Activated CD8-positive, alpha-beta memory T cell treated with anti-CD3 and anti-CD28 coated beads, Interleukin-2, amount 50 U/mL, for 1 hour (primary cell): ENCODE measurements at regions not wholly inside any gene's neighbourhood (a gene's known extent, or its start where the extent isn't known, plus 50 kb on each side); places are given as distances from the start of the nearest gene placed in this dataset.

ENCODE experiments used
- DNase-seq: peaks from one replicate; pipeline ENCODE4 v3.0.0-alpha.2; 2020; ENCODE audit errors: extremely low read depth

DNA sequence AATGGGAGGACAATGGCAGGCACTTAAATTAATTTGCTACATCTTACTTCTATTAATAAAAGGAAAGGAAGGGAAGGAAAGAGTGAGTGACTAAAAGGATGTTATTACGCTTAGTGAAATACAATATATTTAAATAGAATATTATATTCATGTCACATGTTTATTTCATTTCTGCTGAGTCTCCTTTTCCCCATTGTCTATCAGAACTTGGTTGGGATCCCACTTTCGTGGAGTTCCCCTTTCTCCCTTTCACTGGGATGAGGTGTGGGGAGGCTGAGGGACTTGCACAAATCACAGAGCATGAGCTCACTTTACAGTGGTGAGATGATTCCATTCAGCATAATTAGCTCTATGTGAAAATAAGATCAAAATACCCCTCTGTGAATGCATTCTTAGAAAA lies 730.6 kb downstream of the TSN start:
- DNase-seq, result no peak

DNA sequence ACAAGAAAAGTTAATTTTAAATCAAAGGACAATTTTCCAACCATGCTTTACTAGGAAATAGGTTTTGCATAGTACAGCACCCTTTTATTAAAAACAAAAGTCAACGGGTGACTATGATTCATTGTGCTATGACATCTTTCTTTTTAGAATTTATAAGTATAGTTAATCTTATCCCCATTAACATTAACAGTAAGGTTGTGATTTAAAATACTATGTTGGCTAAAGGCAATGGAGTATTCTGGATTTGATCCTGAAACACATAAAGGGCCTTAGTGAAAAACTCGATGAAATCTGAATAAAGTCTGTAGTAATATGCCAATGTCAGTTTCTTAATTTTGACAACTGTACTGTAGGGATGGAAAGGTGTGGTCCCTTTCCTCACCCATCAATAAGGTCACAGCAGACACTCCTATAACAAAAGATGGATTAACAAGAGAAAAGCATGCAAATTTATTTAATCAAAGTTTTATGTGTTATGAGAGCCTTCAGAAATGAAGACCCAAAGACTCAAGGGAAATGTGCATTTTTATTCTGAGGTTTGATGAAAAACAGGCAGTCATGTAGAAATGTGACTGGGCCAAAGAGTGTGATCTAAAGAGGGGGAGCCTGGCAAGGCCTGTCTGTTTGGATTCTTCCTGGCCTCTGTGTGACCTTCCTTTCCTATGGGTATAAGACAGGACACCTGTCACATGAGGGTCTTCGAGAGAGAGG lies 731.4 kb downstream of the TSN start:
- DNase-seq, result no peak

DNA sequence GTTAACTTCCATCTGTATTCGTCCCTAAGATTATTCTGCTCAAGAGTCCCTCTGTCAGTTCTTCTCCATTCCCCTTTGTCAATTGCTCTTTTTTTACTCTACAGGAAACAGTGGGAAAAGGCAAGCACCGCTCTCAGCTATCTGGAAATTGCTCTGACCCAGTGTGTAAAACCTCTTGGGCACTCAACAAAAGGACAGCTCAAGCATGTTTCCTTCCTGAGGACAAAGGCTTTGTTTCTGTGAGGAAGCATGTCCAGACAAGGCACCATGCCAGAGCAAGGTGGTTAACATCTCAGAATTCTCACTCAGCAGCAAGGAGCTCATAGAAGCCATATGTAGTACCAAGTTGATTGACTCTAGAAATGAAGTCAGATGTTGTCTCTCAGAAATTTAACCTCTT lies 735.6 kb downstream of the TSN start:
- DNase-seq, result no peak

DNA sequence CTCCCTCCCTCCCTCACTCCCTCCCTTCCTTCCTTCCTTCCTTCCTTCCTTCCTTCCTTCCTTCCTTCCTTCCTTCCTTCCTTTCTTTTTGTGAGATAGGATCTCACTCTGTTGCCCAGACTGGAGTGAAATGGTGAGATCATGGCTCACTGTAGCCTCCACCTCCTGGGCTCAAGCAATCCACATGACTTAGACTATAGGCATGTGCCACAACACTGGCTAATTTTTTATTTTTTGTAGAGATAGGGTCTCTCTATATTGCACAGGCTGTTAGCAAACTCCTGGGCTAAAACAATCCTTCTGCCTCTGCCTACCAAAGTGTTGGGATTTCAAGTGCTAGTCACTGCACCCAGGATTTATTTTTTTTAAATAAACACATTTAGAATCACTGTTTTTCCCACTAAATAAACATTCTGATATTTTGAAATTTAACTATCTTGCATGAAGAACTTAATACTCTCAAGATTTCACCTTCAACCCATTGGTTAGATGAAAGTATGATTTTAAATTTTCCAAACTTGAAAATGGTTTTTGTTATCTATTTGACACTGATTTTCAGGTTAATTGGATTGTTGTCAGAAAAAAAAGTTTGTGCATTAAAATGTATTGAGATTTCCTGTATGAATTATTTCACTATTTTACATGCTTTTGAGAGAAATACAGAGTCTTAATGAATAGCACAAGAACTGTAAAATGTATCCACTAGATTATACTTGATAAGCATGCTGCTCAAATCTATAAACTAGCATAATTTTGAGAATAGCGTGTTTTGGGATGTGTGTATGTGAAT lies 745.1 kb downstream of the TSN start:
- no peak for DNase-seq

DNA sequence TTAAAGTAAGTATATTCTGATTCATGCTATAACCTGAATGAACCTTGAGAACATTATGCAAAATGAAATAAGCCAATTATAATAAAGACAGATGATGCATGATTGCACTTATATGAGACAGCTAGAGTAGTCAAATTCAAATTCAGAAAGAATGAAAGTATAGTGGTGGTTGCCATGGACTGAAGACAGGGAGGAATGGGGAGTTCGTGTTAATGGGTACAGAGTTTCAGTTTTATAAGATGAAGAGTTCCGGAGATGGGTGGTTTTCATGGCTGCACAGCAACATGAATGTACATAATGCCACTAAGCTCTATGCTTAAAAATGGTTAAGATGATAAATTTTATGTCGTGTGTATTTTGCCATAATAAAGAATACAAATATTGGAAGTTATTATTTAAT lies 751.2 kb downstream of the TSN start:
- no peak for DNase-seq

DNA sequence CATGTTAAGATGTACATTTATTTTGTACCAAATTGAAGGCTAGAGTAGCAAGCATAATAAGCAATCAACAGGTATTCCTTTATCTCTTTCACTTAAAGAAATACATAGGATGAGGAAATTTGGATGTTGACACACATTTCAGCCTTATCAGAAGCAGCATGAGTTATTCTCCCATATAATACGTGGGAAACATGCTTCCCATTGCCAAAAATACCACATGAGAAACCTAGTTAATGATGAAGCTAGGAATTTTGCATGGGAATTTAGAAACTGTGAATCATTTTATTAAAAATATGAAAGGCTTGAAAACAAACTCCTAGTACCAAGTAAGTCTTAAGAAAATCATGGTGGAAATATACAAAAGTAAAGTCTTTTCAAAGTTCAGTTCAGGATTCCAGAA lies 751.8 kb downstream of the TSN start:
- no peak for DNase-seq

DNA sequence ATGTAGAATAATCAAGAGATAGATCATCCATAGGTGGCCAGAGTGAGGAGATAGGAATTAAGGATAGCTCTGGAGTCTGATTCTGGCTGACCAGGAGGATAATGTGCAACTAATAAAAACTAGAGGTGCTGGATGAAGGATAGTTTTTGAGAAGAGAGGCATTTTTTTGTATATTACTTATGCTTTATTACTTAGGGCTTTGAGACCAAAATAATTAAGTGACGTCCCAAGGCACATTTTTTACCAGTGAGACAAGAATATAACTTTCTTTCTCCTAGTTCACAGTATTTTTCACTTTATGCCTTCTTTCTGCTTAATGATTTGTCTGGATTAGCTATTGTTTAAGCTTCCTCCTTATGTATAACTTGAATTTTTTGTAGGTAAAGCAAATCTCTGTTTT lies 756.6 kb downstream of the TSN start:
- no peak for DNase-seq

DNA sequence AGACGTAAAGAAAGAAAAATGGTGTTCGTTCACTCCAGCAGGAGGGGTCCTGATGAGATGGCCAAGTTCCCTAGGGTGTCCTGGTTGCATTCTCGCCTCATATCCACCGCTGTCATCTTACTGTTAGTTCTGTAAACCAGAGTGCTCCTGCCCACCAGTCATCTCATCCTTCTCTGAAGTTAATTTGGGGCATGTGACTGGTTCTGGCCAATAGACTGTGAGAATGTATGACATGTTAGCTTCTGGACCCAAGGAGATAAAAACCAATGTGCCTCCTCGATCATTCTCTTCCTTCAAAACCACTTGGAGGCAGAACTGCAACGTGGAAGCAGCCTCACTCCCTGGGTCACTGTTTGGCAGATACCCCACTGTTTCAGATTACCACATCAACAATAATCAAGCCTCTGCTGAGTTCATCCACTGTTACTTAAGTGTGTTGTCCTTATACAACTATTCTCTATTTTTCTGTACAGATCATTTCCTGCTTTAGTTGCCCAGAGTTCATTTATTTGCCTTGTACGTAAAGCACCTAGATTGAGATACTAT lies 759.1 kb downstream of the TSN start:
- no peak for DNase-seq

DNA sequence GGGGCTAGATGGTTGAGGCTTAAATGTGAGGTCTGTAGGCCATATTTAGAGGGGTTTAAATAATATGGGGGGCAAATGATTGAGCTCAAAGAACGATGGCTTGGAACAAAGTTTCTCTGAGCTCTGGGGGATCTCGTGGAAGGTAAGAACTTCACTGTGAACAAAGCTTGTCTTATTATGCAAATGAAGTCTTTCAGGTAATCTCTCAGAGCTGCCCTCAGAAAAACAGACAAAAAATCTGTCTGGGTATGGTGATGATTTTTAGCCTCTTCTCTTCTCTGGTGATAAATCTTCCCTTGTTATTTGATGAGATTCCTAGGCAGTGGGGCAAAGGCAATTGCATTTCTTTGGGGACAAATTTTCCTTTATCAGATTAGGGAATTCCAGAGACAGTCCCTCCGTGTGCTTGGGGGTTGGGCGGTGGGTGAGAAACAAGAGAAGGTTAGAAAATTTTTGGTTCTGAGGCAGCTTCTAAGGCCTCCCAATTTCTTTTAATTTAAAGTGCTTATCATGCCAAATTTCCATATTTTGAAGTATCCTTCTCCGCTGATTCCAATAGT lies 760.4 kb downstream of the TSN start:
- DNase-seq, result no peak

DNA sequence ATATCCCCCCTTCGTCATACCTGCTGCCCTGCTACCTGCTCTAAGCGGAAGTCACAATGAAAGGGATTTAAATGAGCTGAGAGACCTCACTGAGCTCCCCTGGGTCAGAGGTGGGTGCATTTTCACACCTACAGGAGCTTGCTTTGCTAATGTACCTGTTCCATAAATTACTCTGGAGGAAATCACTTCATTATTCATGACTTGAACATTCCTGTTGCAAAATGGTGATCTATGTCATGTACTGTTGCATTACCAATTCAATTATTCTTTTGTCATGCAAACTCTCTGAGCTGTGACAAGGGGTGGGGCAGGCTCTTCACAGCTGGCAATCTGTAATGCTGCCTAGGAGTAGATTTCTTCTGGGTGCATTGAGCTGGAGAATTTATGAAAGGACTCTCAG lies 761.3 kb downstream of the TSN start:
- DNase-seq, result no peak

DNA sequence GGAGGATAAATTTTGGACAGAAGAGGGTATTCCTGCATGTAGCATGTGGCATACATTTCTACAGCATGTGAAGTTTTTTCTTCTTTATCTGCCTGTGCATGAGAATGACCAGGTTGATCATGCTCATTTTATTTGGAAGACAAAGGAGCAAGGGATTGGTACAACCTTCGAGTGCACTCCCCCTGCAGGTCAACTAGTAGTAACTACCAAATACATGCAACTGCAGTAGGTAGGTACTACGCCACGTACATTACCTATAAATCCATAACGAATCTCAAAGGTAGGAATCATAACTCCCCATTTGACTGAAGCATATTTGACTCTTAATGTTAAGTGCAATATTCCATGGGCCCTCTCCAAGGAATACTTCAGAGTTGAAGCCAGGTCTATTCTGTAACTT lies 763.9 kb downstream of the TSN start:
- no peak for DNase-seq

DNA sequence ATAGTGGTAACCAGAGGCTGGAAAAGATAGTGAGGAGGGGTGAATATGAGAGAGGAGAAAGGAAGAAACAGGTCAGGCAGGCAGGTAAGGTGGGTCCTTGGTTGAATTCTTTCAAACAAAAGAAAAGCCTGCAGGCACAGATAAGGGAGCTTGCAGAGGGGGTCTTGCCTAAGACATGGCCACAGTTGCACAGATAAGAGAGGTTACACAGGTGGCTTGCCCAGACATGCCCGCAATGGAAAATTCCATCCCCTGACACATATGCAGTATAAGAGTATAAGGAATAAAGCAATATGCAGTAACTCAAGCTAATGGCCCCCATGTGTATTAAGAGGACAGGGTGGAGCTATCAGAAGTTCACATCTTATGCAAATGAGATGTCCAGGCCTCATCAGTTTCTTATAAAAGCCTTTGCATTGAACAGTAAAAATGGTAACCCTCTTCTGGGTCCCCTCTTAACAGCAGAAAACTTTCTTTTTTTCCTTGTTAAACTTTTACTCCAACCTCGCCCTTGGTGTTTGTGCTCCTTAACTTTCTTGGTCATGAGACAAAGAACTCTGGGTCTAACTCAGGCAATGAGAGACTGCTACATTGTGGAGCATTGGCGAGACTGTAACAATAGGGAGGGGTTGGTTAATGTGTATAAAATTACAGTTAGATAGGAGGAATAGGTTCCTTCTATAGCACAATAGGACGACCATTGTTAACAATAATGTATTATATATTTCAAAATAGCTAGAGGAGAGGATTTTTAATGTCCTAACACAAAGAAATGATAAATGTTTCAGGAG lies 764.6 kb downstream of the TSN start:
- DNase-seq, result no peak

DNA sequence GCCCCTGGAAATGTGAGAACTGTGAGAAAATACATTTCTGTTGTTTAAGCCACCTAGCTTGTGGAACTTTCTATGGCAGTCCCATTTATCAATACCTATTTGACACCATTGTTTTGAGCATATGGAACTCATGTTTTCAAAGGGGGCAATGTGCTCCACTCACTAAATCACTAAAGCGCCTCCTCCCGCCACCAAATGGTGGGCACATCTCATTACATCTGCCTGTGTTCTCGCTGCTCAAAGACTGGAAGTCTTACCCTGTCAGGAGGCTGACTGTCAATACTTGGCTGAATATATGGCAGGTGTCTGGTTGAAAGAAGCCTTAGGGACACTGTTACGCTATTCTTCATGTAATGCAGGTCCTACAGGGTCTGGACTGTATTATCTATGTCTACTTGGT lies 767.7 kb downstream of the TSN start:
- DNase-seq, result no peak

DNA sequence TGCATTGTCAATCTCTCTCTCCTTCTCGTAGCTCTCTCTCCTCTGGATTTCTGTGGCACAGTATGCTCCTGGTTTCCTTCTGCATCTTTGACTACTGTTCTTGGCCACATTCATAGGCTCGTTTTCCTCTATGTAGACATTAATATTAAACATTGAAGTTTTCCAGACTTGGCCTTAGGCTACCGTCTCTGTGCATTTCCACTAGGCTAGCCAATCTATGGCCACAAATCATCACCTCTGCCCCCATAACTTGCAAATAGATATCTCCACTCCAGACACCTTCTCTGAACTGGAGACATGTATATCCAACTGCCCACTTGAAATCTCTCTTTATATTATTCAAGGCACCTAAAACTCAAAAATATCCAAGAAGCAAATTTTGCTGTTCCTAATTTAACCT lies 768.5 kb downstream of the TSN start:
- no peak for DNase-seq

DNA sequence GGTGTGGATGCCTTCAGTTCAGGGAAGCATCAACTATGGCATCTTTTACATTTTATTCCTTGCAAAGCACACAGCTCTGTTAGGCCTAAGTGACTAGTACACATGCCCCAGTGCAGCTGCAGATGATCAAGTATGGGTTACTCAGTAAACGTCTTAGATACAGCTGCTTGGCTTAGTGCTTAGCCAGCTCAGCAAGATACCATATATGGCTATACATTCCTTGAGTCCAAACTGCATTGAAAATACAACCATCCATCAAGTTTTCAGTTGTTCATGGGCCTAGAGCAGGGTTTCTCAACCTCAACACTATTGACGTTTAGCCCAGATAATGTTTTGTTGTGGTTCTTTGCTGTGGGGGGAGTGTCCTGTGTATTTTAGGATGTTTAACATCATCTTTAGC lies 769.9 kb downstream of the TSN start:
- no peak for DNase-seq

DNA sequence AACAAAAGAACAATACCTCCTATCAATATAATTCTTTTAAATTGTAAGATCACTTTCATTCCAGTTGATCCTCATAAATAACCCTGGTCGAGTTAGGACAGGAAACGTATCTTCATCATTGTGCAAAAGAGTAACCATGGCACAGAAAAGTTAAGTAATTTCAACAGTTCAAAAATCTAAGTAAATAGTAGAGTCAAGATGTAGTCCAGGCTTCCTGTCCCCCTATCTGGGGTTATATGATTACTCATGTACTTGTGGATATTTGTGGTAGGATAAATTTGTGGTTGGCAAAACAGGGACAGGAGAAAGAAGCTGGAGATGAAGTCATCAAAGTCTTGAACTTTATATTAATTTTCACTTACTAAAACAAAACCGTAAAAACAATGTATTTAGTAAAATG lies 772.6 kb downstream of the TSN start:
- no peak for DNase-seq

DNA sequence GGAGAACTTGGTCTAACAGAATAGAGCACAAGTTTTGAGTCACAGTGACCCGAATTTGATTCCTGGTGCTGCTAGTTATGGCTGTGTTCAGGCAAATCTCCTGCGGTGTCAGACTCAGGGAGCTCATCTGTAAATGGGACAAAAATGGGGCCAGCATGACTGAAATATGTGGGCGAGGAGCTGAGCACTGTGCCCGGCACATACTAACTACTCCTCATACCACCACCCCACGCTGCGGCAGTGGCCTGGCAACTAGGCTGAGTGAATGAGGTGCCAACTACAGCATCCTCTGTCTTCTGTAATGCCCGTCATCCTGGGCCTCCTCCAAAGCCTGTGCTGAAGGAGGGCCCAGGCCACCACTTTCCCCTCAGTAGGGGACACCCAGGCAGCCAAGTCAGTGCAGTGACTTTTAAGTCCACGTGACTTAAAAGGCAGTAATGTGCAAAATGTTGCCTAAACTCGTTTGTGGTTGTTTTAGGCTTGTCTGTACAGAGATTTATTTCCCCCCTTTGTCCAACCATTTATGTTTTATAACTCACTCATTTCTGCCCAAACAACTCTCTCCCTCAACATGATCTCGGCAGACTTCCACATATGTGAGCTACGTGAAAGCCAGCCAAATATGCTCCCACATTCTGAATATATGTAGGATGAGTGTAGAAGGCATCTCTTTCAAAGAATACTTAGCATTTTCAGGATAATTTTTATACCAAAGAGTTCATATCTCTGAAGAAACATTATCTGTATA lies 773.7 kb downstream of the TSN start:
- DNase-seq, result no peak

DNA sequence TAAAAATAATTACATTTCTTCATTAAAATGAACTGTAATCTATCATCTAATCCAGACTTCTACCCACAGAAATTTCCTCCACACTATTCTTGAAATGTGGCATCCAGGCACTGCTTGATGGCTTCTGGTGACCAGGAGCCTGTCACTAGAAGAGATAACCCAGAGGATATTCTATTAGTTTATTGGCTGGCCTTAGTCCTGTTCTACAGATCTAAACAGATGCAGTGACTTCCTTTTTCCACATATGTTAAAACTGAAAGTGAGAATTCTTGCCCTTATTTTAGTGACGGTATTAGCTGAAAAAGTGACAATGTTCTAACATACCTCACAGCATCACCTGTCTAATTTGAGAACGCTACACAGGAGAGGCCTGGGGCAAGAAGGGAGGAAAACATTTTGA lies 775.4 kb downstream of the TSN start:
- DNase-seq, result no peak

DNA sequence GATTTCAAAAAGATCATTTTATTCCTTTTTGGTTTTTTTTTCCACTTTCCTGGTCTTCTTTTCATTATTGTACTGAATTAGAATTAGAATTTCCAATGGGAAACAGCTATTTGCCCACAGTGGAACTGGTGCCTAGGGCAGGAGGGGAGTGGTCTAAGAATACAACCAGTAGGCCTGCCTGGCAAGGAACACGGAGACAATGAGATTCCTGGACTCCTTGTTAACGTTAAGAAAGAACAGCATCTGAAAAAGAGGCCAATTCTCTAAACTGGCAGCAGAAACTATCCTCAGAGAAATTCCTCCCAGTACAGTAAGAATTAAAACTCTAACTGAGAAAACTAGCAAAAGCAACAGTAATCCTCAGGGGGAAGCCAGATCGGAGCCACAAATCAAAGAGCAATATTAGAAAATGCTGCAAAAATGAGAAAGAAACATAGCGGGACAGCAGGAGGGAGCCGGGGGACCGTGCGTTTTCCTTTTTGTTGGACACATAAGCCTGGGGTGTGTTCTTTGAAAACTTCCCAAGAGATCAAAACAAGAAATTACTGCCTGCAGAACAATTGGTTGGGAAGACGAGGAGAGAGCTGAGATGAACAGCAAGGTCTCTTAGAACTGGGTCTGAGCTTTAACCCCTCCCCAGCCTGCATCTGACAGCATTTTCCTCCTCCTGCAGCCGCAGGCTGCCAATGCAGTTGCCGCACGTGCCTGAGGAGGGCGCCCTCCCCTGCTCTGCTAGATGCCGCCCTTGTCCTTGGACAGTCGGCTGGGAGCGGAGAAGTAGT lies 776.0 kb downstream of the TSN start:
- no peak for DNase-seq

DNA sequence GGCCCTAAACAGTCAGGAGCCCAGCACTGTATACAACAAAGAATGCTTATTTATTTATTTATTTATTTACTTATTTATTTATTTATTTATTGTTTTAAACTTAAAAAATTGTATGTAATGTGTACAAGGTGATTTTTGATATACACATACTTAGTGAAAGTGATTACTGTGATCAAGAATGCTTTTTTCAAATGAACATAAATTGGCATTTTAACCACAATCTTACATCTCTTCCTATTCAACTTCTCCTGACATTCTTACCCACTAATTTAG lies 776.6 kb downstream of the TSN start:
- no peak for DNase-seq

DNA sequence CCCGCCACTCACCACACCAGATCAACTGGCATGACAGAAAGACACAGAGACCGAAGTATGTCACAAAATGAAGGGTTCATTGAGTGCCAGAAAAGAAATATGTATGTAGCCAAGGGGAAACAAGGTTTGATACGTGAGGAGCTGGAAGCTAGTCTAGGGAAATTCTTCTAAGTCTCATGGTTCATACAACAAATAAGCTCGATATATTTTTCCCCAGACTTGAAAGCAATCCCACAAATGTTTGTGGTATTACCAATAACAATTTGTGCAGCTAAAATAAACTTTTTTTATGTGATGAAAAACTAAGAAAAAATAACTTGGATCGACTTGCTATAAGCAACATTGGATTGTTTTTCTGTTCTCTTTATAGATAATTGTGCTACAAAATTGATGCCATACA lies 777.0 kb downstream of the TSN start:
- DNase-seq, result no peak
